ENCODE measurements at regions not wholly inside any gene's neighbourhood (a gene's known extent, or its start where the extent isn't known, plus 50 kb on each side); places are given as distances from the start of the nearest gene placed in this dataset.

GRCh38 chr4:108567831-108568230 lies 52.5 kb upstream of the RPL34 start:
- no peak for DNase-seq

GRCh38 chr4:108561116-108561515 lies 59.3 kb upstream of the RPL34 start:
- no peak for DNase-seq

GRCh38 chr4:108560616-108561015 lies 59.8 kb upstream of the RPL34 start:
- DNase-seq: no peak

DNA sequence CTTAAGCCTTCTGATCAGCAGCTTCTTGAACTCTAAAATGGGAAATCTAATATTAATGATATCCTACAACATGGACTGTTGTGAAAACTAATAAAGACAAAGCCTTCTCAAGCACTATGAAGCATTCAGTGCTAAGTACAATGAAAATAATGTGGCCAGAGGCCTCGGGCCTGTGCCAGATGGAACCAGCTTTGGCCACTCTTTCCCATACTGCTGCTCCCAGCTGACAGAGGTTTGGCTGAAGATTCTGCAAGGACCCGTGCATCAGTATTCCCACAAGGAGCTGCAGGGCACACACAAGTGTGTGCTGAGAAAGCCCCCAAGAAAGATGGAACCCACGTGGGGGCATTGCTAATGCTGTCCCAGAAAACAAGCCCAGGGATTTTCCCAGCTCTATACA lies 60.5 kb upstream of the RPL34 start:
- no peak for DNase-seq

DNA sequence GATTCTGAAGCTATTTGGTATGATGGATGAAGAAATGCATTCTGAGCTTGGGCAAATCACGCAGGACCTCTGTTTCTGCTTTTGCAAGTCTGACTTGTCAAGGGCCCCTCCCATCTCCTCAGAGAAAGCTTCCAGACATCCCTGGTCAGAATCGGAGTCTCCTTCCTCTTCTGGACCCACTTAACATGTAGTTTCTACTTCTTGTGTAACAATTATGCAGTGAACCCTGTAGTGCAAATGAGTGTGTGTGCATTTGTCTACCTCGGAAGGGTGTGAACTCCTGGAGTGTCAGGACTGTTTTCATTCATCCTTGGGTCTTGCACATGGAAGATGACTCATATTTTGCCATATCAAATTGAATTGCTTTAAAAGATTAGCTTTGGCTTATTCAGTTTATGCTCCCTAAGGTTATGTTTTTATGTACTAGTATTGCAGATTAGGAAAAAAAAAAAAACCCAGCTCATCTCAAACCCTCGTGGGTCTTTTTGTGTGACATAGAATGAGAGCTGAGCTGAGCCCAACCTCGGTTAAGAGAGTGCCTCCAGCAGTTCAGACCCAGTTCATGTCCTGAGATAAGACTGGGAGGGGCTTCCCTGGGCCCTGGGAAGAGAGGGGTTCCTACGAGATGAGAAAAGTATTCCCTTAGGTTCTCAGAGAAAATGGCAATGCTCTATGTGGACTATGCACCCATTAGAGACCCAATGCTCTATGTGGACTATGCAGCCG lies 61.1 kb upstream of the RPL34 start:
- no peak for DNase-seq

DNA sequence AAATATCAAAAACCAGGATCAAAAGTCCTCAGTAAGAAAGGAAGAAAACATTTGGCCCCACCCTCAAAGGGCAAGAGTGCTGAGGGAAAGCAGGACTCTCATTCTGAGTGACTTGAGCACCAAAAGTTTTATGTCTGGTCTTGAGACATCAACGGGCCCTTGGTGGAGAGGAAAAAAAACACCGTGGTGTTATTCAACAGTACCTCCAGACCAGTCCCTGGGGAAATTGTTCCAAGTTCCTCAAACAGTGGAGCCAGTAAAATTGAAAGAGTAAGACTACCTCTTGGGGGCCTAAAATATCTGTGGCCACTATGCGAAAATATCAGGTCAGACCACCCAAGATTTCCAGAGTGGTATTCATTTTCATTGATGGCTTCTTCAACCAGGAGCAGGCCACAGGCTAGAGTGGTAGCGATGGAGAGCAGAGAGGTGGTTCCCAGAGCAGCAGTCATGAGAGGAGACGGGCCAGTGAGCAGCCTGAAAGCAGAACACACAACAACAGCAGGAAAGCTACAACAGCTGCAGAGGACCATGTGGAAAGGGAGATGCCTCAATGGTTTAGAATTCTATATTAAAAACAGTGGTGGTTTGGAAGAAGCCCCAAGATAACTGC lies 63.7 kb upstream of the RPL34 start:
- DNase-seq: no peak

DNA sequence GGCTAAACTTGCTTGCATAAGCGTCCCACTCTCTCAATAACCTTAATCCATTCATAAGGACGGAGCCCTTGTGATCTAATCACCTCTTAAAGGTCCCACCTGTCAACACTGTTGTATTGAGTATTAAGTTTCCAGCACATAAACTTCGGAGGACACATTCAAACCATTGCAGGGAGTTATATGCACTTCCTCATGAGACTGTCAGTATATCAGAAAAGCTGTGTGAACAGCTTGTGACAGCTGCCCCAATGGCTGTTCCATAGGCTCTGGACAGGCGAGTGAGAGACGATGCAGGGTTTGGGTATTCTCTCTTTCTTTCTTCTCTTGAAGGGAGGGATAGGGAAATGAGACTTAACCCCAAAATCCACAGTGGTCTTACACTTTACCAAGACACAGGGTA lies 64.2 kb upstream of the RPL34 start:
- DNase-seq: no peak

GRCh38 chr4:108555701-108556100 lies 64.7 kb upstream of the RPL34 start:
- DNase-seq: no peak

GRCh38 chr4:108547682-108548081 lies 72.7 kb upstream of the RPL34 start:
- no peak for DNase-seq

DNA sequence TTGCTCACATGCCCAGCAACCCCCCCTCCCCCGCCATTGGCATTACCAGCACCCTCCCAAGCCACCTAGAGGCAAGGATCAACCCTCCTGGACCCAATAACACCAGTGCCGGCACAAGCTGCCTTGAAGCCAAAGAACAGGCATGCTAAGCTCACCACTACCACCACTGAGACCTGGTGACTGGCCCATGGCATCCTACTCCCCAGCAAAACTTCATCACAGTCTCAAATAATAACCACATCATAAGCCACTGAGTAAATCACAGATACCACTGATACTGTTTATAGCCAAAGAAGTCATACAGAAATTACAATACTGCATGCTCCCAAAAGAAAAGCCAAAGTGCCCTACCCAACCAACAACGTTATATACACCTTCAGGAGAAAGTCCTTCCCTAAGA lies 73.6 kb upstream of the RPL34 start:
- no peak for DNase-seq

DNA sequence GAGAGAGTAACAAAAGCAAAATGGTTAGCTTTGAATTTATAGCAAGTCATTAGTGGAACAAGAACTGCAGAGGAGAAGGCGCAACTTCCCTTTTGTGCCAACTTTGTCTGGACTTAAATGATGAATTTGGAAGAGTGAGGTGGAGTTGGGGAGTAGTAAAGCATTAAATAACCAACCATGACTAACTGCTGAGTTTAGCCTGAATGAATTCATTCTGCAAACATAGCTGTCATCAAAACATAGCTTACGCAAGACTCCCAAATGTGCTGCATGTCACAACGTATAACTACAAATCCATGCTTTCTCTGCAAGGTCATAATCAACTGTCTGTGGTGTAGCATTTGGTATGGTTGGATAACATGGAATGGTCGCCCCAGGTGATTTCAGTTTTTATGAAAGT lies 75.9 kb upstream of the RPL34 start:
- no peak for DNase-seq

DNA sequence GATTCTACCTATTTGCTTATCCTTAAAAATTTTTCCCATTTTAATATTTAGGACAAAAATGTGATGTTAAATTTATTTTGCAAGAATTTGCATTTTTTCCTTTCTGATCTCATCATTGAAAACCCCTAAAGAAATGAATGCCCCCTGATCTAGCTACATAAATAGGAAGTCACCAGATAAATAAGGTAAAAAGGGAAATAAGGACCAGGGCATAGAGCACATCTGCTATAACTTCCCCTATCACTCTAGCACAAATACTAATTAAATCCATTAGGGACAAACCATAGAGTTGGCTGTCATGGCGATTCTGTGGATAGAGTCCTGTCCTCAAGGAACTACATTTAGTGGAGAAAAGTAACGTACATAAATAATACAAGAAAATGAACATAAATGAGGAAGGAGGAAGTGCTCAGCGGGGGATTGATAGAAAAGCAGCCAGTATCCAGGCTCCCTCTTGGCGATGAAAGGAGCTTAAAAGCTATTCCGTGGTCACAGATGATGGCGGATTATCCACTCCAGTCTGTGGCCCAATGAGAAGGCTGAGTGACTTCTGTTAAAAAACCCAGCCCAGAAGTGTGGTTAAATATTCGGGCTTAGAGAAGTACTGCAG lies 76.9 kb upstream of the RPL34 start:
- no peak for DNase-seq

DNA sequence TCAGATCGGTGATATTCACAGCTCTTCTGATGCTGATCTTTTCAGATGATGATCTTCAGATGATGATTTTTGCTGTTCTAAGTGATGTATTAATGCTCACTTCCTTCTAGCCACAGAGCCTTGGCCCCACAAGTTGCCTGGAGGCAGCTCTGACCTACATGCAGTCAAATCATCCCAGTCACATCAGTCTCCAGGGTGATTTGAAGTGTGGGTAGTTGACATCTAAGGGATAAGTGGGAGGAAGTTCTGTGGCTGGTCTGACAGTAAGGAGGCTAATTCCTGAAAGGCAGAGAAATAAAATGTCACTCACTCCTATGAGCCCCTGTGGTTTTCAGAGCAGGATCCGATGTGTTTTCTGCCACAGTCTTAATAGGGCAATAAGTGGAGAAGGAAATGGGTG lies 79.8 kb upstream of the RPL34 start:
- no peak for DNase-seq

GRCh38 chr4:108536577-108536976 lies 83.8 kb upstream of the RPL34 start:
- DNase-seq: no peak

- DNase-seq: no peak
These were observed 84.6 kb upstream of the RPL34 start for GRCh38 chr4:108535757-108536156.

GRCh38 chr4:108533876-108534275 lies 86.5 kb upstream of the RPL34 start:
- no peak for DNase-seq

DNA sequence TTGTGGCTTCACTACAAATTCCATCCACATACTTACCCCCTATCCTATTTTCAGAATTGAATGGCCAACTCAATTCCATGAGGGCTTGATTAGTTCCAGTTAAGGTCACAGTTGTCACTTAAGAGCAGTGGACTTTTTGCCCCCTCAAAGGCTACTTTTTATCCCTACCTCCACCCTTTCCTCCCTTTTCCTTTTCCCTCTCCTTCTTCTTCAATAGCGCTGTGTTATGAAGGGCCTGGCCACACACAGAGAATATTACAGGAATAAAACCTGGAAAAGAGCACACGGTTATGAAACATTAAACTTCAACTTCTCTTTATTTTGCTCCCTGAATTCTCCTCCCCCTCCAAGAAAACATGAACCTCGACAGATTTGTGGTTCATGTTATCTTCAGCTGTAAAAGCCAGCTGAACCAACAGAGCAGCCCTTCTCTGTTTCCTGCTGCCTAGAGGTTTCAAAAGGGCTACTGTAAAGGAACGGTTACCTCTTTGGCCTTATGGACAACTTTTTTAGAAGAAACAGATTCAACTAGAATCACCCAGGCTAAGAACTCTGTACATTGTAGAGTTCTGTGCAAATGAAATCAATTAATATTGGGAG lies 87.0 kb upstream of the RPL34 start:
- DNase-seq: no peak

DNA sequence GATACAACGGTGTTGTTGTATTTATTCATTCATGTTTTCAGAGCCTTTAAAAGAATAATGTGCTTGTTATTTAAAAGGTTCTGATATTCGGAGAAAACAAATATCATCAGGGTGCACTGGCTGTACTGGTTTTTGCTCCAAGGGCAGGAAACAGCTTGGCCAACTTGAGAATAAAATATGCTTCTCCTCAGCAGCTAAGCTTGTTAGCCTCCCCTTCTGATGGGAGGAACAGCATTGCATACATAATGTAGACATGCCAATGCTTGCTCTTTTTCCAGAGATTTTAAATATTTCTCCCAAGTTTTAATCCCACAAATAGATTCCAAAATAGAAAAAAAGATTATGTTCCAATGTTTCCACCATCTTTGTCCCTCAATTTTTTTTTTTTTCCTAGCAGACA lies 87.6 kb upstream of the RPL34 start:
- no peak for DNase-seq

- no peak for DNase-seq
These were observed 88.2 kb upstream of the RPL34 start for GRCh38 chr4:108532187-108532586.

- no peak for DNase-seq
These were observed 88.9 kb upstream of the RPL34 start for GRCh38 chr4:108531461-108531860.

DNA sequence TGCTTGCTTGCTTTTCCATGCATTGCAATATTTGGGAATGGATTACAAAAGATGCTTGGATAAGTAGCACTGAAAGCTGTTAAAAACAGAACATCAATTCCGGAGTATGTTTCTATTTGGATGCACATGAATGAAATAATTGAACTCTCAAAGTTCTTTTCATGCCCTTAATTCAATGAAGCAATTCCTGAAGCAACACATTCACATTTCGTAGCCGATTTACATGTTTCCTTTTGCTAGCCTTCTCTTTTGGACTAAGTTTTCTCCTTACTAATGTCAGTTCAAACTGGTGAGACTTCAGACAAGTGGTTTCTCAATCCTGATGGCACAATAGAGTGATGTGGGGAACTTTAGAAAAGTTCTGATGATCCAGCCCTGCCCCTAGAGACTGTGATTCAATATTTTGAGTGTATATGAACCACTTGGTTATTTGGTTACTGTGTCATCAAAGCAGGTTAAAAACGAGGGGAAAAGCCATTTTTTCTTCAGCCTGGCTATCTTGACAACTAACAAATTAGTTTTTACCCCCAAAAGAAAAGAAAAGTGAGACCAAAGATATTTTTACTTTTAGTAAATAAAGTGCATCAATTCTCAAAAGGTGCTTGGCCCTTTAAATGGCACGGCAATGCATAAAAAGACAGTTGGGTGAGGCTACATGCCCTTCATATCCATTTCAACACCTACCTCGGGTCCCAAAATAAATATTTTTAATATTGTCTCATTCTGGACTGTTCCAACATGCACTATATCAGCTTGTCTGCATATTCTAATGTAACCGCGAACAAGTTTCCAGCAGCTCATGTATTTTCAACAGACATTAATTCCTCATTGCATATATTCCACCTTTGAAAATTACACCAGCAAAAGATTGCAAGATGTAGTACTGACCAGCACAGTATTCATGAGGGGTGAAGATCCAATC lies 90.1 kb upstream of the RPL34 start:
- DNase-seq: no peak

DNA sequence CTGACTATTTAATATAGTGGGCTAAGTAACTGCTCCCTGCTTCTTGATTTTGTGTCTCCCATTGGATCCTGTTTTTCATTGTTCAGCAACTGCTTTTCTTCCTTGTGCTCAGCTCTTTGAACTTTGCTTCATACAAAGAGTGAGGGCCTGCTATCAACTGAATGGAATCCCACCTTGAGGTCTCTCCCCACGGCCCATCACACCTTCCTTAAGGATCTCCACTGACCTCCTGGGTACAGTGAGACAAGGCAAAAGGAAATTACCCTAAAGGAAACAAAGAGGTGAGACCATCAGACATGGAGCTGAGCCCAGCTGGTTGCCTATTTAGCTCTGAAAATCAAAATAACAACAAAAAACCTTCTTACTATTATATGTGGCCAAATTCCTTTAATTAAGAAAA lies 91.3 kb upstream of the RPL34 start:
- no peak for DNase-seq

DNA sequence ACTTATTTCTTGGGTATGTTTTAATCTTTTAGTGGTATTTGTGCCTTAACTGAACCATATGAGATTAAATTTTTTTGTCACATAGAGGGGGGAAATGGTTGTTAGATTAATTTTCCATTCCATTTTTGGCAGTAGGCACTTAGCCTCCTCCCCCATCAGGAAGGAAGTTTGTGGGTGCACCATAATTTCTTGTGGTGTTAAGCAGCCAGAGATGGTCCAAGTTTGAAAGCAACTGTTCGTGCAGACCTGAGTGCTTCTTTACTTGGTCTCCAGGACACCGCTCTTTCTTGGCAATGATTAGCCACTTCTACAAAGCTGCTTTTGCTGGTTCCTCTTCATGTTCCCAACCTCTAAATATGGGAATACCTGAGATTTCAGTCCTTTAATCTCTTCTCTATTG lies 92.7 kb upstream of the RPL34 start:
- DNase-seq: peak in 1 of 2 donors; percentile 54
